ENCODE measurements at regions not wholly inside any gene's neighbourhood (a gene's known extent, or its start where the extent isn't known, plus 50 kb on each side); places are given as distances from the start of the nearest gene placed in this dataset.

GRCh38 chr11:91630916-91631673, 593.5 kb upstream of the FAT3 start:
- Histone ChIP-seq H3K27ac (ENCODE audit: low read depth, low read length) (no peak overlapping the region), H3K4me1 (ENCODE audit: control insufficient read depth in 1 of 2, insufficient read depth in 2 of 2, low read length in 2 of 2) (no peaks in the 10 kb centered on the region), H3K27me3 (ENCODE audit: control insufficient read depth in 1 of 2, insufficient read depth in 2 of 2, low read length in 2 of 2) (no peaks in the 10 kb centered on the region), H3K36me3 (ENCODE audit: control insufficient read depth in 1 of 2, insufficient read depth in 2 of 2, low read length in 2 of 2) (no peaks in the 10 kb centered on the region), H3K9ac (ENCODE audit: low read depth in 1 of 2, low read length in 2 of 2) (no peak overlapping the region), H3K4me3 (ENCODE audit: low read depth in 1 of 2, low read length in 2 of 2) (no peak overlapping the region), H3K9me3 (ENCODE audit: control insufficient read depth in 1 of 2, low read length in 2 of 2) (no peaks in the 10 kb centered on the region)

GRCh38 chr11:91625495-91625894, 599.1 kb upstream of the FAT3 start:
- Histone ChIP-seq H3K27me3 (ENCODE audit: control insufficient read depth in 1 of 2, insufficient read depth in 2 of 2, low read length in 2 of 2) (no peaks in the 10 kb centered on the region), H3K36me3 (ENCODE audit: control insufficient read depth in 1 of 2, insufficient read depth in 2 of 2, low read length in 2 of 2) (no peaks in the 10 kb centered on the region), H3K27ac (ENCODE audit: low read depth, low read length) (no peak overlapping the region), H3K9ac (ENCODE audit: low read depth in 1 of 2, low read length in 2 of 2) (no peak overlapping the region), H3K4me1 (ENCODE audit: control insufficient read depth in 1 of 2, insufficient read depth in 2 of 2, low read length in 2 of 2) (peaks cover 0 to 12% of the 10 kb centered on the region in 2 donors), H3K9me3 (ENCODE audit: control insufficient read depth in 1 of 2, low read length in 2 of 2) (no peaks in the 10 kb centered on the region), H3K4me3 (ENCODE audit: low read depth in 1 of 2, low read length in 2 of 2) (peak overlapping the region in 1 of 2 donors; percentile 13)

- Histone ChIP-seq H3K9me3 (ENCODE audit: control insufficient read depth in 1 of 2, low read length in 2 of 2) (no peaks in the 10 kb centered on the region), H3K36me3 (ENCODE audit: control insufficient read depth in 1 of 2, insufficient read depth in 2 of 2, low read length in 2 of 2) (no peaks in the 10 kb centered on the region), H3K9ac (ENCODE audit: low read depth in 1 of 2, low read length in 2 of 2) (no peak overlapping the region), H3K27ac (ENCODE audit: low read depth, low read length) (no peak overlapping the region), H3K4me3 (ENCODE audit: low read depth in 1 of 2, low read length in 2 of 2) (no peak overlapping the region), H3K27me3 (ENCODE audit: control insufficient read depth in 1 of 2, insufficient read depth in 2 of 2, low read length in 2 of 2) (no peaks in the 10 kb centered on the region), H3K4me1 (ENCODE audit: control insufficient read depth in 1 of 2, insufficient read depth in 2 of 2, low read length in 2 of 2) (peaks cover 0 to 12% of the 10 kb centered on the region in 2 donors)
These were observed 600.6 kb upstream of the FAT3 start for GRCh38 chr11:91624021-91624420.

GRCh38 chr11:91608677-91609076, 615.9 kb upstream of the FAT3 start:
- no peak overlapping the region for H3K9ac ChIP-seq (ENCODE audit: low read depth in 1 of 2, low read length in 2 of 2)
- no peaks in the 10 kb centered on the region for H3K36me3 ChIP-seq (ENCODE audit: control insufficient read depth in 1 of 2, insufficient read depth in 2 of 2, low read length in 2 of 2)
- H3K27ac ChIP-seq (ENCODE audit: low read depth, low read length), result no peak overlapping the region
- H3K9me3 ChIP-seq (ENCODE audit: control insufficient read depth in 1 of 2, low read length in 2 of 2), result no peaks in the 10 kb centered on the region
- no peak overlapping the region for H3K4me3 ChIP-seq (ENCODE audit: low read depth in 1 of 2, low read length in 2 of 2)
- no peaks in the 10 kb centered on the region for H3K27me3 ChIP-seq (ENCODE audit: control insufficient read depth in 1 of 2, insufficient read depth in 2 of 2, low read length in 2 of 2)
- no peaks in the 10 kb centered on the region for H3K4me1 ChIP-seq (ENCODE audit: control insufficient read depth in 1 of 2, insufficient read depth in 2 of 2, low read length in 2 of 2)

- Histone ChIP-seq H3K27me3 (ENCODE audit: control insufficient read depth in 1 of 2, insufficient read depth in 2 of 2, low read length in 2 of 2) (no peaks in the 10 kb centered on the region), H3K4me1 (ENCODE audit: control insufficient read depth in 1 of 2, insufficient read depth in 2 of 2, low read length in 2 of 2) (no peaks in the 10 kb centered on the region), H3K36me3 (ENCODE audit: control insufficient read depth in 1 of 2, insufficient read depth in 2 of 2, low read length in 2 of 2) (no peaks in the 10 kb centered on the region), H3K27ac (ENCODE audit: low read depth, low read length) (no peak overlapping the region), H3K4me3 (ENCODE audit: low read depth in 1 of 2, low read length in 2 of 2) (no peak overlapping the region), H3K9ac (ENCODE audit: low read depth in 1 of 2, low read length in 2 of 2) (no peak overlapping the region), H3K9me3 (ENCODE audit: control insufficient read depth in 1 of 2, low read length in 2 of 2) (peaks cover 6 to 8% of the 10 kb centered on the region in 2 donors)
These were observed 628.5 kb upstream of the FAT3 start for GRCh38 chr11:91596111-91596510.

GRCh38 chr11:91591021-91591420, 633.6 kb upstream of the FAT3 start:
- Histone ChIP-seq H3K27ac (ENCODE audit: low read depth, low read length) (no peak overlapping the region), H3K36me3 (ENCODE audit: control insufficient read depth in 1 of 2, insufficient read depth in 2 of 2, low read length in 2 of 2) (no peaks in the 10 kb centered on the region), H3K9ac (ENCODE audit: low read depth in 1 of 2, low read length in 2 of 2) (no peak overlapping the region), H3K4me1 (ENCODE audit: control insufficient read depth in 1 of 2, insufficient read depth in 2 of 2, low read length in 2 of 2) (no peaks in the 10 kb centered on the region), H3K4me3 (ENCODE audit: low read depth in 1 of 2, low read length in 2 of 2) (no peak overlapping the region), H3K27me3 (ENCODE audit: control insufficient read depth in 1 of 2, insufficient read depth in 2 of 2, low read length in 2 of 2) (no peaks in the 10 kb centered on the region), H3K9me3 (ENCODE audit: control insufficient read depth in 1 of 2, low read length in 2 of 2) (peaks cover 6 to 8% of the 10 kb centered on the region in 2 donors)

GRCh38 chr11:91587131-91587530, 637.5 kb upstream of the FAT3 start:
- Histone ChIP-seq H3K27ac (ENCODE audit: low read depth, low read length) (no peak overlapping the region), H3K4me3 (ENCODE audit: low read depth in 1 of 2, low read length in 2 of 2) (no peak overlapping the region), H3K9me3 (ENCODE audit: control insufficient read depth in 1 of 2, low read length in 2 of 2) (peaks cover under 1 to 4% of the 10 kb centered on the region in 2 donors), H3K36me3 (ENCODE audit: control insufficient read depth in 1 of 2, insufficient read depth in 2 of 2, low read length in 2 of 2) (no peaks in the 10 kb centered on the region), H3K27me3 (ENCODE audit: control insufficient read depth in 1 of 2, insufficient read depth in 2 of 2, low read length in 2 of 2) (no peaks in the 10 kb centered on the region), H3K9ac (ENCODE audit: low read depth in 1 of 2, low read length in 2 of 2) (no peak overlapping the region), H3K4me1 (ENCODE audit: control insufficient read depth in 1 of 2, insufficient read depth in 2 of 2, low read length in 2 of 2) (no peaks in the 10 kb centered on the region)

- no peak overlapping the region for H3K4me3 ChIP-seq (ENCODE audit: low read depth in 1 of 2, low read length in 2 of 2)
- no peaks in the 10 kb centered on the region for H3K36me3 ChIP-seq (ENCODE audit: control insufficient read depth in 1 of 2, insufficient read depth in 2 of 2, low read length in 2 of 2)
- H3K27ac ChIP-seq (ENCODE audit: low read depth, low read length), result no peak overlapping the region
- H3K4me1 ChIP-seq (ENCODE audit: control insufficient read depth in 1 of 2, insufficient read depth in 2 of 2, low read length in 2 of 2), result no peaks in the 10 kb centered on the region
- H3K9me3 ChIP-seq (ENCODE audit: control insufficient read depth in 1 of 2, low read length in 2 of 2), result peaks cover 0 to 4% of the 10 kb centered on the region in 2 donors
- no peak overlapping the region for H3K9ac ChIP-seq (ENCODE audit: low read depth in 1 of 2, low read length in 2 of 2)
- no peaks in the 10 kb centered on the region for H3K27me3 ChIP-seq (ENCODE audit: control insufficient read depth in 1 of 2, insufficient read depth in 2 of 2, low read length in 2 of 2)
These were observed 639.4 kb upstream of the FAT3 start for GRCh38 chr11:91585035-91585801.

- Histone ChIP-seq H3K4me3 (ENCODE audit: low read depth in 1 of 2, low read length in 2 of 2) (no peak overlapping the region), H3K9me3 (ENCODE audit: control insufficient read depth in 1 of 2, low read length in 2 of 2) (peaks cover 0 to 2% of the 10 kb centered on the region in 2 donors), H3K27ac (ENCODE audit: low read depth, low read length) (no peak overlapping the region), H3K4me1 (ENCODE audit: control insufficient read depth in 1 of 2, insufficient read depth in 2 of 2, low read length in 2 of 2) (no peaks in the 10 kb centered on the region), H3K36me3 (ENCODE audit: control insufficient read depth in 1 of 2, insufficient read depth in 2 of 2, low read length in 2 of 2) (no peaks in the 10 kb centered on the region), H3K27me3 (ENCODE audit: control insufficient read depth in 1 of 2, insufficient read depth in 2 of 2, low read length in 2 of 2) (no peaks in the 10 kb centered on the region), H3K9ac (ENCODE audit: low read depth in 1 of 2, low read length in 2 of 2) (no peak overlapping the region)
These were observed 661.4 kb upstream of the FAT3 start for GRCh38 chr11:91563176-91563575.

GRCh38 chr11:91560434-91560833, 664.2 kb upstream of the FAT3 start:
- H3K27me3 ChIP-seq (ENCODE audit: control insufficient read depth in 1 of 2, insufficient read depth in 2 of 2, low read length in 2 of 2), result no peaks in the 10 kb centered on the region
- no peak overlapping the region for H3K9ac ChIP-seq (ENCODE audit: low read depth in 1 of 2, low read length in 2 of 2)
- H3K4me1 ChIP-seq (ENCODE audit: control insufficient read depth in 1 of 2, insufficient read depth in 2 of 2, low read length in 2 of 2), result no peaks in the 10 kb centered on the region
- H3K36me3 ChIP-seq (ENCODE audit: control insufficient read depth in 1 of 2, insufficient read depth in 2 of 2, low read length in 2 of 2), result no peaks in the 10 kb centered on the region
- no peak overlapping the region for H3K4me3 ChIP-seq (ENCODE audit: low read depth in 1 of 2, low read length in 2 of 2)
- H3K9me3 ChIP-seq (ENCODE audit: control insufficient read depth in 1 of 2, low read length in 2 of 2), result peaks cover 0 to 2% of the 10 kb centered on the region in 2 donors
- H3K27ac ChIP-seq (ENCODE audit: low read depth, low read length), result no peak overlapping the region

All from duodenal mucosa (tissue), 2 donors.